Activated naive CD8-positive, alpha-beta T cell treated with anti-CD3 and anti-CD28 coated beads for 36 hours (primary cell): ENCODE measurements at regions not wholly inside any gene's neighbourhood (a gene's known extent, or its start where the extent isn't known, plus 50 kb on each side); places are given as distances from the start of the nearest gene placed in this dataset.
"Not testable (repeated sequence)": the region's sequence is repeated elsewhere in the genome, so short reads cannot be mapped to it uniquely, and the experiment has no call there.

Experiments
- DNase-seq: peaks from one replicate; pipeline ENCODE4 v3.0.0; 2021
- H3K27ac Mint-ChIP-seq: one replicate; pipeline ENCODE4 v1.8.0; 2022; ENCODE audit warnings: mild to moderate bottlenecking, moderate library complexity, mixed read lengths
- H3K27me3 Mint-ChIP-seq: one replicate; pipeline ENCODE4 v1.8.0; 2022; ENCODE audit warnings: mild to moderate bottlenecking, mixed read lengths
- H3K36me3 Mint-ChIP-seq: one replicate; pipeline ENCODE4 v1.8.0; 2021; ENCODE audit warnings: mild to moderate bottlenecking, mixed read lengths
- H3K4me1 Mint-ChIP-seq: one replicate; pipeline ENCODE4 v1.8.0; 2021; ENCODE audit warnings: mixed read lengths
- H3K4me3 Mint-ChIP-seq: one replicate; pipeline ENCODE4 v1.8.0; 2022; ENCODE audit warnings: mild to moderate bottlenecking, moderate library complexity, mixed read lengths
- H3K9me3 Mint-ChIP-seq: one replicate; pipeline ENCODE4 v1.8.0; 2022; ENCODE audit warnings: mixed read lengths

- no peaks in the 10 kb centered on the region for H3K4me1 Mint-ChIP-seq
- DNase-seq, result no peak
- H3K36me3 Mint-ChIP-seq, result no peaks in the 10 kb centered on the region
- no peak overlapping the region for H3K4me3 Mint-ChIP-seq
- no peaks in the 10 kb centered on the region for H3K27me3 Mint-ChIP-seq
- H3K9me3 Mint-ChIP-seq, result no peaks in the 10 kb centered on the region
- no peak overlapping the region for H3K27ac Mint-ChIP-seq
Measured at GRCh38 chr4:138602664-138603063, 360.5 kb upstream of the SLC7A11 start.

DNA sequence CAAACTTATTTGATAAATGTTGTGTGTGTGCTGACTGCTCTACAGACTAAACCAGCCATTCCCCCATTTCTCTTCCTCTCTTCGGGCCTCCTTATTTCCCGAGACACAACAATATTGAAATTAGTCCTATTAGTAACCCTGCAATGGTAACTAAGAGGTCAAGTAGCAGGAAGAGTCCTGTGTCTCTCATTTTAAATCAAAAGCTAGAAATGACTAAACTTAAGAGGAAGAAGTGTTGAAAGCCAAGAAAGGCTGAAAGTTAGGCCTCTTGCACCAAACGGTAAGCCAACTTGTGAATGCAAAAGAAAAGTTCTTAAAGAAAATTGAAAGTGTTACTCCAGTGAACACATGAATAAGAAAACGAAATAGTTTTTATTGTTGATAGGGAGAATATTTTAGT is 357.8 kb upstream of the SLC7A11 start:
- Mint-ChIP-seq H3K4me3 (no peak overlapping the region), H3K9me3 (no peaks in the 10 kb centered on the region), H3K27me3 (no peaks in the 10 kb centered on the region), H3K27ac (no peak overlapping the region), H3K36me3 (no peaks in the 10 kb centered on the region), H3K4me1 (no peaks in the 10 kb centered on the region)
- no peak for DNase-seq

DNA sequence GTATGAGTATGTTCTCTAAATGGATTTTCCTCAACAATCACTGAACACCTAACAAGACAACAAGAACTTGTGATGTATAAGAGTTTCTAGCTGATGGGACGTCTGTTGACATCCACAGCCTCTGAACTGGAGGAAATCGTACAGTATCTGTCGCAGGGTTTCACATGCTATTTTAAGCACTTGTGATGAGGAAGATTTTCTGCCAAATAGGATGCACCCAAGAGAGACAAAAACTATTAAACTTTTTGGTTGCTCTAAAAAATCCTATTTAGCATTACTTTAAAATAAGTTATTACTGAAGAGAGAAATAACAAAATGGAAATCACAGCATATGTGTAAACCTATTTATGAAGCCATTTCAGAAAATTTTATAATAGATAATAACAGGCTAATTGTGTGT is 356.1 kb upstream of the SLC7A11 start:
- DNase-seq, result no peak
- Mint-ChIP-seq H3K27ac (no peak overlapping the region), H3K9me3 (no peaks in the 10 kb centered on the region), H3K4me3 (no peak overlapping the region), H3K36me3 (no peaks in the 10 kb centered on the region), H3K4me1 (no peaks in the 10 kb centered on the region), H3K27me3 (no peaks in the 10 kb centered on the region)

DNA sequence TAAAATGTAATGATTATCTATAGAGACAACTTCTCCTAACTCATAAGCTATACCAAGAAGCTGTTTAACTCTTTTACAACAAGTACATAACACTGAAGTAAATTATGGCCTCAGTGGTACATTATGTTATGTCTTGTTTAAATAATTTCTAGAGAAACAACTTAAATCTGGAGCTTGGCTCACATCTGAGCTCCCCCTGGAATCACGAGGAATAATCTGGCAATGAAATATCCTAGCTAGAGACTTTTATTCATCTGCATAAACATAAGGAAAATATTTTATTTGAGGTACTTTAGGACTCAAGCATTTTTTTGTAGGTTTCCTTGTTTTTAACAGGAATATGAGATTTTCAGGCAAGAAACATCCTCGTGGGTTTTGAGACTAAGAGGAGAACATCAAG is 354.7 kb upstream of the SLC7A11 start:
- H3K9me3 Mint-ChIP-seq, result no peaks in the 10 kb centered on the region
- H3K27me3 Mint-ChIP-seq, result no peaks in the 10 kb centered on the region
- H3K27ac Mint-ChIP-seq, result no peak overlapping the region

GRCh38 chr4:138595731-138596460 is 353.7 kb upstream of the SLC7A11 start:
- Mint-ChIP-seq H3K27me3 (no peaks in the 10 kb centered on the region), H3K9me3 (no peaks in the 10 kb centered on the region), H3K36me3 (no peaks in the 10 kb centered on the region), H3K4me1 (no peaks in the 10 kb centered on the region), H3K27ac (no peak overlapping the region), H3K4me3 (no peak overlapping the region)
- DNase-seq, result no peak

More for the DNA sequence above, 354.7 kb upstream of the SLC7A11 start:
- H3K36me3 Mint-ChIP-seq, result no peaks in the 10 kb centered on the region
- no peaks in the 10 kb centered on the region for H3K4me1 Mint-ChIP-seq
- H3K4me3 Mint-ChIP-seq, result no peak overlapping the region
- no peak for DNase-seq

DNA sequence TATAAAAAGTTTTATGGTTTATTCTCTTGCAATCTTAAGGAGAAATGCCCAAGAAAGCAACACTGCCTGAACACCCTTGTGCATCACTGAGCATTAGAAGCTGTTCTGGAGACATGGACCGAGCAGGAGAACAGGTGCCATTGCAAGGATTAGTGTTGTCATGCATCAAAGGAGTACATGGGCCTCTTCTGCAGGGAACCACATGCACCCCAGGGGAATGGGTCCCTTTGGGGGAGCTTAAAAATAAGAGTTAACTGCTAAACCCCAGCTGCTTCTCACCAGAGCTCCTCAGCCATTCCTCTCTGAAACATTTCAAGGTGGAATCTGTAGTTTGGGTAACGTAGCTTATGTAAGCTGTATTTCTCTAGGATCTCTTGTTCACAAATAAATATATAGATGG is 353.0 kb upstream of the SLC7A11 start:
- Mint-ChIP-seq H3K4me1 (no peaks in the 10 kb centered on the region), H3K4me3 (no peak overlapping the region), H3K27ac (no peak overlapping the region), H3K36me3 (no peaks in the 10 kb centered on the region), H3K9me3 (no peaks in the 10 kb centered on the region), H3K27me3 (no peaks in the 10 kb centered on the region)
- DNase-seq, result no peak

DNA sequence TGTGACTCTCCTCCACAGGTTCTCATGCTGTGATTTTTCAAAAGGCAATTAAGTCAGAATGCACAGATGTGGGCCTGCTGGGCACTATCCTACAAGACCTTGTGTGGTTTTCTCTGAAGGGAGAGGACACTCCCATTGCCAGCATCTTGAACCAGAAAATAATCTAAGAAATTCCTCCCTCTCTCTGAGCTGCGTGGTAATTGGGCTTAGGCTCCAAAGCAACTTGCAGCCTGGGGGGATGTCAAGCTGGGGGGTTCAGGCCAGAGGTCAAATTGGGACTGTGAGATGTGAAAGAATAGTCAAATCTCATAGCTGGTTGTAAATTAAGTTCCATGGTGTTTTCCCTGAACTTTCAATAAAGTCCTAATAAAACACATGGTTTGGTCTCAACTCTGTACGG is 350.6 kb upstream of the SLC7A11 start:
- no peaks in the 10 kb centered on the region for H3K27me3 Mint-ChIP-seq
- H3K4me3 Mint-ChIP-seq, result no peak overlapping the region
- no peak overlapping the region for H3K27ac Mint-ChIP-seq
- H3K36me3 Mint-ChIP-seq, result no peaks in the 10 kb centered on the region
- no peaks in the 10 kb centered on the region for H3K9me3 Mint-ChIP-seq
- no peak for DNase-seq
- H3K4me1 Mint-ChIP-seq, result no peaks in the 10 kb centered on the region

- no peaks in the 10 kb centered on the region for H3K36me3 Mint-ChIP-seq
- no peak for DNase-seq
- no peak overlapping the region for H3K4me3 Mint-ChIP-seq
- no peak overlapping the region for H3K27ac Mint-ChIP-seq
- H3K4me1 Mint-ChIP-seq, result no peaks in the 10 kb centered on the region
- no peaks in the 10 kb centered on the region for H3K27me3 Mint-ChIP-seq
- H3K9me3 Mint-ChIP-seq, result no peaks in the 10 kb centered on the region
Measured at GRCh38 chr4:138591808-138592207, 349.7 kb upstream of the SLC7A11 start.

- DNase-seq, result no peak
- no peaks in the 10 kb centered on the region for H3K27me3 Mint-ChIP-seq
- H3K27ac Mint-ChIP-seq, result no peak overlapping the region
- H3K4me3 Mint-ChIP-seq, result no peak overlapping the region
- H3K36me3 Mint-ChIP-seq, result no peaks in the 10 kb centered on the region
- no peaks in the 10 kb centered on the region for H3K4me1 Mint-ChIP-seq
- H3K9me3 Mint-ChIP-seq, result no peaks in the 10 kb centered on the region
Measured at GRCh38 chr4:138588501-138588900, 346.4 kb upstream of the SLC7A11 start.

GRCh38 chr4:138579146-138579545 is 337.0 kb upstream of the SLC7A11 start:
- Mint-ChIP-seq H3K4me1 (no peaks in the 10 kb centered on the region), H3K9me3 (peaks cover 27% of the 10 kb centered on the region), H3K27ac (no peak overlapping the region), H3K27me3 (no peaks in the 10 kb centered on the region), H3K4me3 (no peak overlapping the region), H3K36me3 (peaks cover 2% of the 10 kb centered on the region)
- no peak for DNase-seq

DNA sequence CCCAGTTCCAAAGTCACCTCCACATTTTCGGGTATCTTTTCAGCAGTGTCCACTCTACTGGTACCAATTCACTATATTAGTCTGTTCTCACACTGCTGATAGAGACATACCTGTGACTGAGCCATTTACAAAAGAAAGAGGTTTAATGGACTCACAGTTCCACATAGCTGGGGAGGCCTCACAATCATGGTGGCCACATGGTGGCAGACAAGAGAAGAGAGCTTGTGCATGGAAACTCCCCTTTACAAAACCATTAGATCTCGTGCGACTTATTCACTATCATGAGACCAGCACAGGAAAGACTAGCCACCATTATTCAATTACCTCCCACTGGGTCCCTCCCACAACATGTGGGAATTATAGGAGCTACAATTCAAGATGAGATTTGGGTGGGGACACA is 335.7 kb upstream of the SLC7A11 start:
- not testable (repeated sequence) for DNase-seq, H3K4me3 Mint-ChIP-seq, H3K27me3 Mint-ChIP-seq, H3K4me1 Mint-ChIP-seq, H3K27ac Mint-ChIP-seq, H3K36me3 Mint-ChIP-seq
- H3K9me3 Mint-ChIP-seq, result peaks cover 27% of the 10 kb centered on the region

DNA sequence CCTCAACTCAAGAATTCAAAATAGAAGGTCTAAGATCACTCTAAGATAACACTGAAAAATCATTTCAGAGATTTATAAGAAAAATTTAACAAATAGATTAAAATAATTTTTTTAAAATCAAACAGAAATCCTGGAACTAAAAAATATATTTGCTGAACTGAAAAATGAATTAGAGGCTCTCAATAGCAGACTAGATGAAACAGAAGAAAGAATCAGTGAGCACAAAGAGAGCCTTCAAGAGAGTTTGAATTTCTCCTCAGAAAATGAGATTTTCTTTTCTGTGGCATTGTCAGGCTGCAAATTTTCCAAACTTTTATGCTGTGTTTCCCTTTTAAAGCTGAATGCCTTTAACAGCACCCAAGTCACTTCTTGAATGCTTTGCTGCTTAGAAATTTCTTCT is 335.0 kb upstream of the SLC7A11 start:
- no peak overlapping the region for H3K4me3 Mint-ChIP-seq
- no peaks in the 10 kb centered on the region for H3K4me1 Mint-ChIP-seq

GRCh38 chr4:138576684-138577083 is 334.5 kb upstream of the SLC7A11 start:
- DNase-seq, result no peak

More for the DNA sequence above, 335.0 kb upstream of the SLC7A11 start:
- no peak for DNase-seq
- H3K36me3 Mint-ChIP-seq, result peaks cover 2% of the 10 kb centered on the region
- no peaks in the 10 kb centered on the region for H3K27me3 Mint-ChIP-seq
- no peak overlapping the region for H3K27ac Mint-ChIP-seq
- peaks cover 27% of the 10 kb centered on the region for H3K9me3 Mint-ChIP-seq

GRCh38 chr4:138573246-138573645 is 331.1 kb upstream of the SLC7A11 start:
- no peak for DNase-seq
- H3K36me3 Mint-ChIP-seq, result peaks cover 2% of the 10 kb centered on the region
- H3K4me1 Mint-ChIP-seq, result no peaks in the 10 kb centered on the region
- no peak overlapping the region for H3K4me3 Mint-ChIP-seq
- H3K27me3 Mint-ChIP-seq, result no peaks in the 10 kb centered on the region
- peaks cover 17% of the 10 kb centered on the region for H3K9me3 Mint-ChIP-seq
- H3K27ac Mint-ChIP-seq, result no peak overlapping the region

More at GRCh38 chr4:138576684-138577083, 334.5 kb upstream of the SLC7A11 start:
- no peaks in the 10 kb centered on the region for H3K4me1 Mint-ChIP-seq
- H3K9me3 Mint-ChIP-seq, result peaks cover 26% of the 10 kb centered on the region
- no peaks in the 10 kb centered on the region for H3K27me3 Mint-ChIP-seq
- no peak overlapping the region for H3K4me3 Mint-ChIP-seq
- peaks cover 2% of the 10 kb centered on the region for H3K36me3 Mint-ChIP-seq
- H3K27ac Mint-ChIP-seq, result no peak overlapping the region

DNA sequence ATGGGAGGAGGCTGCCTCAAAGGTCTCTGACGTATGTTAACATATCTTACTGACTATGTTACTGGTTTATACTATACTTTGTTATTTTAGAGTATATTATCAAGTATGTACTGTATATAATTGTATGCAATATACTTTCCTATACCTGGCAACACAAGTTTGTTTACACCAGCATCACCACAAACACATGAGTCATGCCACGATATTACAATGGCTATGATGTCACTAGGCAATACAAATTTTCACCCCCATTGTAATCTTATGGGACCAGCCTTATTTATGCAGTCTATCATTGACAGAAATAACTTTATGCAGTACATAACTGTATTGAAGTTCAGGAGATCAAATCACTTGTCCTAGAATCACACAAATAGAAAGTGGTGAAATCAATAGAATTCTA is 329.9 kb upstream of the SLC7A11 start:
- Mint-ChIP-seq H3K4me1 (no peaks in the 10 kb centered on the region), H3K36me3 (peaks cover 2% of the 10 kb centered on the region), H3K4me3 (no peak overlapping the region), H3K27me3 (no peaks in the 10 kb centered on the region), H3K27ac (no peak overlapping the region), H3K9me3 (peaks cover 8% of the 10 kb centered on the region)
- DNase-seq, result no peak

DNA sequence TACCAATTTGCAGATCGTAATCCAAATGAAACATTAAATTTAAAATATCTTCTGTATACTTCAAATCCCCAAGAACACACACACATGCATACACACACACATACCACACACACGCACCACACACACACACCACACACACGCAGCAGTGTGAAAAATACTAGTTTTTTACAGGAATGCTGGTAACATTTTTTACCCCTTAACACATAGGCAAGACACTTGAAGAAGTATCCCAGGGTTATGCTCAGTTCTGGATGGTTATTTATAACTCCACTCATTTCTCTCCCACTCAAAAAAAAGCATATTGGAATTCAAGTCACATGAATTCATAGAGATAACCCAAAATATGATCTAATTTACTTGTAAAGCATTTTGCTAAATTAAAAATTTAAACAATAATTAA is 325.5 kb upstream of the SLC7A11 start:
- Mint-ChIP-seq H3K27me3 (no peaks in the 10 kb centered on the region), H3K4me3 (no peak overlapping the region), H3K9me3 (no peaks in the 10 kb centered on the region), H3K4me1 (no peaks in the 10 kb centered on the region), H3K36me3 (no peaks in the 10 kb centered on the region), H3K27ac (no peak overlapping the region)
- no peak for DNase-seq
